Stimulated activated memory B cell treated with anti-CD40 and anti-IgM and Interleukin-4, amounts not matched to agents 10 μg/mL and 1 μg/mL and 100 μg/mL, for 72 hours (primary cell): ENCODE measurements at regions not wholly inside any gene's neighbourhood (a gene's known extent, or its start where the extent isn't known, plus 50 kb on each side); places are given as distances from the start of the nearest gene placed in this dataset.

Experiments
- ATAC-seq: fragments of 150-1000 bp; cut with Tn5 transposase; 2 replicates; pipeline ENCODE4 v1.10.0; 2021
- H3K27ac Mint-ChIP-seq: one replicate; pipeline ENCODE4 v1.8.0; 2022; ENCODE audit warnings: mild to moderate bottlenecking, mixed read lengths
- H3K27me3 Mint-ChIP-seq: one replicate; pipeline ENCODE4 v1.8.0; 2022; ENCODE audit warnings: mixed read lengths
- H3K36me3 Mint-ChIP-seq: one replicate; pipeline ENCODE4 v1.8.0; 2022; ENCODE audit warnings: mixed read lengths
- H3K4me1 Mint-ChIP-seq: one replicate; pipeline ENCODE4 v1.8.0; 2022; ENCODE audit warnings: mixed read lengths
- H3K4me3 Mint-ChIP-seq: one replicate; pipeline ENCODE4 v1.8.0; 2022; ENCODE audit warnings: mild to moderate bottlenecking, moderate library complexity, mixed read lengths
- H3K9me3 Mint-ChIP-seq: one replicate; pipeline ENCODE4 v1.8.0; 2022; ENCODE audit warnings: mixed read lengths

DNA sequence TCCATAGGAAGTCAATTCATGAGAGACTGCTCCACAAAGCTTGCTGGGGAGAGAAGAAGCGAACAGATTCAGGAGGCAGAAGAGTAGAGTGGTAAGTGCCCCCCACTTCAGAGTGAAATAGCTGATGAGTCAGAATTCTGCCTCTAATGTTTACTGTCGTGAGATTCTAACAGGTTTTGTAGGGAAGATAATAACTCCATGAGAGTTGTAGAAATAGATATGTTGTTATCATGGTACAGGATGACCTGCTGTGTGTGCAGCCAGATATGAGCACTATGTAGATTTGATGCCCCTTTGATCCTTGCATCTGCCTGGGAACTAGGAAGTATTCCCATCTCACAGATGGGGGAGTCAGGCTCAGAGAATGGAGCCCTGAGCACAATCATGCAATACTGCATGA, 502.4 kb upstream of the CDH11 start:
- no peak for ATAC-seq
- H3K4me3 Mint-ChIP-seq = no peak overlapping the region
- H3K9me3 Mint-ChIP-seq = peaks cover 6% of the 10 kb centered on the region
- H3K27ac Mint-ChIP-seq = no peak overlapping the region
- no peaks in the 10 kb centered on the region for H3K36me3 Mint-ChIP-seq
- H3K4me1 Mint-ChIP-seq = no peaks in the 10 kb centered on the region
- no peaks in the 10 kb centered on the region for H3K27me3 Mint-ChIP-seq

DNA sequence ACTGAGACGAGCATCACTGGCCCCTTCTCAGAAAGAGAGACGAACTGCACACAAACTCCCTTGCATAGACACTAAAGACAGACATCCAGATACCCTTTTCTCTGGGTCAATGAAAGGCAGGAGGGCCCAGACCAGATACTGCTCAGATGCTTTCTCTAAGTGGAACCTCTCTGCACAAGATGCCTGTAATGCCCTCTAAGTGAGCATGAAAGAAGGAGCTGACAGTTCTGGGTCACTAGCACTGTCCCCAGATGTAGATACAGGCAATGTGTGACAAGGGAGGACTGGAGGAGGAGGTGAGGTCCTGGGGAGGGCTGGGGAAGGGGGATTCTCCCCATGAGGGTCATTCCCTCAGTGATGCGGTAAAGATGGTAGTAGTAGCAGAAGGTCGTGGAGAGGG, 501.0 kb upstream of the CDH11 start:
- H3K9me3 Mint-ChIP-seq = peaks cover 3% of the 10 kb centered on the region
- H3K27ac Mint-ChIP-seq = no peak overlapping the region
- H3K4me3 Mint-ChIP-seq = no peak overlapping the region
- H3K4me1 Mint-ChIP-seq = no peaks in the 10 kb centered on the region
- ATAC-seq = no peak
- no peaks in the 10 kb centered on the region for H3K27me3 Mint-ChIP-seq
- H3K36me3 Mint-ChIP-seq = no peaks in the 10 kb centered on the region

DNA sequence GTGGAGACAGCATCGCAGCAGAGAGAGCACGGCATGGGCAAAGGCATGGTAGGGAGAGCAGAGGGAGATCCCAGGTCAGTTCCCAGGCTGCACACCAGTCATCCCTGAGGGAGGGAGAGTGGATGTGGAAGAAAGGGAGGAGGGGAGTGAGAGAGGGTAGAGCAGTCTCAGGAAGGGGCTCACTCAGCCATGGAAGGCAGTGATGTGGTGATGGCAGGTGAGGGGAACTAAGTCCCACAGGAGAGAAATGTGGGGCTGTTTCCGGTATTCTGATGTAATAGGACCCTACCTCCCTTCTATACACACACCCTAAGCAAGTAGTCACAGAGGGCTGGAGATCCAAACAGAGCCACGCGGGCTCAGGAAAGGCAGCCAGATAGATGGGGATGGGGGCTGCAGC, 500.3 kb upstream of the CDH11 start:
- Mint-ChIP-seq H3K27me3 (no peaks in the 10 kb centered on the region), H3K36me3 (no peaks in the 10 kb centered on the region), H3K9me3 (peaks cover 3% of the 10 kb centered on the region), H3K4me3 (no peak overlapping the region), H3K4me1 (no peaks in the 10 kb centered on the region), H3K27ac (no peak overlapping the region)
- no peak for ATAC-seq

DNA sequence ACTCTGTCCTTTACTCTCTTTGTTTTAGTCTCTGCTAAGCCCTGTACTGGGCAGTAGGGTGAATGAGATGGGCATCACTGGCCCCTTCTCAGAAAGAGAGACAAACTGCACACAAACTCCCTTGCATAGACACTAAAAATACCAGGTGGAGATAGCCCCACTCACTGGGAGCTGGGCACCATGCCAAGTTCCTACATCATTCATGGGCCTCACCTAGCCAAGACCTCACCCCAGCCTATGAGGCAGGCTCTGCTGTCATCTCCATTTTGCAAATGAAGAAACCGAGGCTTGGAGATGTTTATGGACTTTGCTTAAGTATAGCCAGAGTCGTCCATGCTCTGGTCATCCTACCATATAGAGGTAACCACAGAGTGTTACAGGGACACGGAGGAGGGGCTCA, 499.8 kb upstream of the CDH11 start:
- Mint-ChIP-seq H3K9me3 (peaks cover 3% of the 10 kb centered on the region), H3K4me3 (no peak overlapping the region)
- ATAC-seq = no peak

DNA sequence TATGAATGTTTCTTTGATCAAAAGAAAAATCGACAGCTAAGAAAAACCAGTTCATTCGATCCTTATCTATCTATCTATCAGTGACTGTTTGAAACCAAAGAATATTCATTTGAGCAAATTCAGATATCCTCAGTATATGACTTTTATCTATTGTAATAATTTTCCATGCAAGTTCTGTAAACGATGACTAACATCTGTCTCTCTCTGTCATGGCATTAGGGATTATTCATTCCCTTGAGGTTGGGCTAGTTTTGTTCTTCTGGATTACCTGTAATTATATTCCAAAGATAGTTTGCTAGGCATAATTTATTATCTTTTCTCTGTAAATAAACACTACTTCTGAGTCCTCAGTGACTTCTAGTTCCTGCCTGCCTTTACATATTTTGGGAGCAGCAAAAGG, 497.7 kb upstream of the CDH11 start:
- no peaks in the 10 kb centered on the region for H3K4me1 Mint-ChIP-seq
- H3K9me3 Mint-ChIP-seq = peaks cover 6% of the 10 kb centered on the region
- H3K4me3 Mint-ChIP-seq = no peak overlapping the region
- no peak for ATAC-seq
- no peaks in the 10 kb centered on the region for H3K36me3 Mint-ChIP-seq
- H3K27ac Mint-ChIP-seq = no peak overlapping the region
- H3K27me3 Mint-ChIP-seq = no peaks in the 10 kb centered on the region

More for the DNA sequence above, 499.8 kb upstream of the CDH11 start:
- Mint-ChIP-seq H3K27me3 (no peaks in the 10 kb centered on the region), H3K36me3 (no peaks in the 10 kb centered on the region), H3K27ac (no peak overlapping the region), H3K4me1 (no peaks in the 10 kb centered on the region)

DNA sequence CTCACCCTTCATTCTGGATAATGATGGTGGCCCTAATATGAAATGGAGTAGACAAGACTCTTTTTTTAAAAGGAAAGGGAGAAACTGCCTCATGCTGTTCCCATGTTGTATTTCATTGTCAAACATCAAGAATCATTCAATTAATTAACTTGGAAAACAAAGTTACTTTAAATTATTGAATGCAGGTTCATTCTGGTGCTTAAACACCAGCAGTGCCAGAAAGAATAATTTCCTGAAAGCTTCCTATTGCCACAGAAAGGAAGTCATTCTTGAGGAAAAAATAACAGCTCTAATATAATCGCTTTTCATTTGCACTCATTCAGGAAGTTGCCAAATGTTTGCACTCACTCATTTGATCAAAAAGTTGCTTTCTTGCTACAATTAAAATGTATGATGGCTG, 497.1 kb upstream of the CDH11 start:
- no peak for ATAC-seq
- no peaks in the 10 kb centered on the region for H3K4me1 Mint-ChIP-seq
- peaks cover 8% of the 10 kb centered on the region for H3K9me3 Mint-ChIP-seq
- no peaks in the 10 kb centered on the region for H3K36me3 Mint-ChIP-seq
- no peaks in the 10 kb centered on the region for H3K27me3 Mint-ChIP-seq
- H3K4me3 Mint-ChIP-seq = no peak overlapping the region
- no peak overlapping the region for H3K27ac Mint-ChIP-seq

DNA sequence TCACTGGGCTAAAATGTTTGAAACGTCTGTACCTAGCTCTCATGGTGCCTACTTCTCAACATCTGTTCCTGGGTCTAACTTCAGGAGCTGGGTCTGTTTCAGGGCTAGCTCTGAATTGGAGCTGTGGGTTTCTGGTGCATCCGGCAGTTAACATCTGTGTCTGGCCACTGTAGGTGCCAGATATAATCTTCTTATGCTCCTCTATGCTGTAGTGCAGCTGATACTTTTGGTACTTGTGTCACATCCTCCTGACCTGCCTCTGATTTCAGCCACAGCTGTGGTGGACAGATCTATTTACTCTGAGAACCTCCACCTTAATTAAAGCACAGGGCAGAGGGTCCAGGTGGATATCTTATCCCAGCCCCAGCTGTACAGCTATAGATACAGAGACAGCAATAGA, 496.5 kb upstream of the CDH11 start:
- Mint-ChIP-seq H3K27ac (no peak overlapping the region), H3K27me3 (no peaks in the 10 kb centered on the region), H3K4me3 (no peak overlapping the region), H3K9me3 (peaks cover 8% of the 10 kb centered on the region), H3K4me1 (no peaks in the 10 kb centered on the region), H3K36me3 (no peaks in the 10 kb centered on the region)
- no peak for ATAC-seq

DNA sequence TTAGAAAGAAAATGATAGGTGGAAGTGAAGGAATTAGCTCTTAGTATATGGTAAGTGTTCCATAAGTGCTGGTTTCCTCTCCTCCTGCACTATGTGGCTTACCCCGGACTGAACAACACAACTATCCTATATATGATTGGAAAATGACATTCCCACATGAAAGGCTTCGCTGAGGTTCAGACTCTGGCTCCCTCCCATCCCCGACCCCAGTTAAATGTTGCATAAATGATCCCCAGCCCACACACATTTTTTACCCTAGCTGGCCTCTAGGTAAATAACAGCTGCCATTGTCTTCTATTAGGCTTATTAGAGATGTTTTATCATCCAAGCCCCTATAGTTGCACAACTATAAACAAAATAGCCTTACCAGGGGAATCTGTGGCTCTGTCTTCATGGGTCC, 495.6 kb upstream of the CDH11 start:
- Mint-ChIP-seq H3K4me3 (no peak overlapping the region), H3K9me3 (peaks cover 8% of the 10 kb centered on the region), H3K27ac (no peak overlapping the region), H3K36me3 (no peaks in the 10 kb centered on the region), H3K4me1 (no peaks in the 10 kb centered on the region), H3K27me3 (no peaks in the 10 kb centered on the region)
- no peak for ATAC-seq

DNA sequence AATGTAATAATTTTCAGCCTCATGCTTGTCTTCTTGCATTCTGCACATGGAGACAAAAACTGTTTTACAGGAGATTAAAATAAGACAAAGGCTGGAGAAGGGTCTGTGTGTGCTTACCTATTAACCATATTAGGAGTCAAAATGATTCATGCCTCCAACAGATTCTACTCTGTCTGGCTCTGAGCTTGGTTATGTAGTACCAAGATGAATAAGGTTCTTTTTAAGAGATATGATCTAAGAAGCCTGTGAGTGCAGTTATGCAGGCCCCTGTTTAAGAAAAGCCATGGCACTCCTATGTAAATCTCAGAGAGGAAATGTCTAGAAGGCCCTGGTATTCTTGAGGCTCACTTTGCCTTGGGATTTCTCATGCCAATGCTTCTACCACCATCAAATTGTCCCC, 486.6 kb upstream of the CDH11 start:
- no peaks in the 10 kb centered on the region for H3K4me1 Mint-ChIP-seq
- no peak for ATAC-seq
- H3K27ac Mint-ChIP-seq = no peak overlapping the region

DNA sequence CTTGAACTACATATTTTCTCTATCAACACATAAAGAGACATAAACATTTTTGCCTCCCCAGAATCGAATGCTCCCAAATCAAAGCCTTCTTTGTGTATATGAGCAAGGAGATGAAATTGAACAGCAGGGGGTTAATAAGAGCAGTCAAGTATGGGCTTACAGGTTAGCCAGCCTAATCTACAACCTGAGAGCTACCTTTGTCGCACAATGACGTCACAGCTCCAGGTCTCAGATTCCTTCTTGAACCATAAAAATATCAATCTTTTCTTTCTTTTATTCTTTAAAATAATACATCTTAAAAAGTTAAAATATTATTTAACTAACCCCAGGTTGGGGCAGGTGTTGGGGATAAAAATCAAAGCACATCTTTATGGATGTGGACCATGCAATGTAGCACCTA, 482.9 kb upstream of the CDH11 start:
- Mint-ChIP-seq H3K27ac (no peak overlapping the region), H3K9me3 (peaks cover 15% of the 10 kb centered on the region), H3K36me3 (no peaks in the 10 kb centered on the region), H3K27me3 (no peaks in the 10 kb centered on the region), H3K4me1 (no peaks in the 10 kb centered on the region), H3K4me3 (no peak overlapping the region)
- no peak for ATAC-seq

More for the DNA sequence above, 486.6 kb upstream of the CDH11 start:
- Mint-ChIP-seq H3K36me3 (no peaks in the 10 kb centered on the region), H3K27me3 (no peaks in the 10 kb centered on the region), H3K4me3 (no peak overlapping the region), H3K9me3 (peaks cover 4% of the 10 kb centered on the region)

DNA sequence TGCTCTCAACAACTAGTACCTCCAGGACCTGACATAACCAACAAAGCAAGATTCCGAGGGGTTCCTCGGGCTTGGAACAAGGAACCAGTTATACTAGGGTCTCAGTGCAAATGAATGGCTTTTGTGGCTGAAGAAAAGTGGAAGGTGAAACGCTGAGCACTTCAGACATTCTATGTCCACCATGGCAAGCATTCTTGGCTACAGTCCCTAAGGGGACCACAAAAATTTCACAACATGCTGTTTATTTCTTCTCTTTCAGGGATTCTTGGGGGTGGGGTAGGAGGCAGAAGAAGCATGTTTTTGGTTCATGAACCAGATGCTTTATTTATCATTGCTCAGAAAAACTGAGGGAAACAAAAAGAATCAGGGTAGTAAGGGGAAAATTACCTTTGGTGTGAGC, 479.9 kb upstream of the CDH11 start:
- no peak for ATAC-seq
- Mint-ChIP-seq H3K4me3 (no peak overlapping the region), H3K4me1 (no peaks in the 10 kb centered on the region), H3K27me3 (no peaks in the 10 kb centered on the region), H3K36me3 (no peaks in the 10 kb centered on the region), H3K9me3 (peaks cover 10% of the 10 kb centered on the region), H3K27ac (no peak overlapping the region)

DNA sequence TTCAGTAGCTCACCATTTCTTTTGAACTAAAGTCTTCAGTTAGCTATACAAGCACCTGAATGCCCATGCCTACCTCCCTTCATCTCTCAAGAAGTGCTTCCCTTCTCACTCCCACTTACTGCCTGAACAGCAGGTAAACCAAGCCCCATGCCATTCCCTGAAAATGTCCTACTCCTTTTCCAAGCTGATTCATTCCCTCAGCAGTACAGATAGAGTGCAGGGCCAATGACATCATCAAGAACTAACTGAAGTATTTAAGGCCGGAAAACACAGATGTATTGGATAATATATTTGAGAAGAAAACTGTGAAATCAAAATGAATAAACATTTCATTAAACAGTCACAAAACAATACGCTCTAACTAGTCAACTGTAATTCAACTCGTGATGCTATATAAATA, 478.8 kb upstream of the CDH11 start:
- no peak for ATAC-seq
- no peaks in the 10 kb centered on the region for H3K36me3 Mint-ChIP-seq
- no peaks in the 10 kb centered on the region for H3K27me3 Mint-ChIP-seq
- peaks cover 17% of the 10 kb centered on the region for H3K9me3 Mint-ChIP-seq
- H3K4me1 Mint-ChIP-seq = no peaks in the 10 kb centered on the region
- no peak overlapping the region for H3K4me3 Mint-ChIP-seq
- no peak overlapping the region for H3K27ac Mint-ChIP-seq

DNA sequence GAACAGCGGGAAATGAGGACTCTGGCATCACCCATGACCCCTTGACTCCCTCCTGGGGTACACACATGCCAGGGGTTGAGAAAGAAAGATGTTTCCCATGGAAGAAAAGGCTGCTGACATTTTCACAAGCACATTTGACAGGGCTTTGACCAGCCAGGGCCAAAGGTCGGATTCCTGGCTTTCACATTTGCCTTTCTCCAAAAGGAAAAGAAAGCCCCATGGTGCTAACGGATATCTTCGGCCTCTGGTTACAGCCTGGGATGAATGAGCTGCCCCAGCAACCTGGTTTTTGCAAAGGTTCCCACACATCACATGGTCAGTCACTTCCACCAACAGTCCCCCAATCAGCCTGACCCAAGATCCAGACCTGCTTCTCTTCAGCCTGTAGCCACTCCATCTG, 478.2 kb upstream of the CDH11 start:
- no peaks in the 10 kb centered on the region for H3K36me3 Mint-ChIP-seq
- no peak overlapping the region for H3K4me3 Mint-ChIP-seq
- no peaks in the 10 kb centered on the region for H3K27me3 Mint-ChIP-seq
- no peak for ATAC-seq
- H3K9me3 Mint-ChIP-seq = peaks cover 19% of the 10 kb centered on the region
- no peaks in the 10 kb centered on the region for H3K4me1 Mint-ChIP-seq
- H3K27ac Mint-ChIP-seq = no peak overlapping the region

DNA sequence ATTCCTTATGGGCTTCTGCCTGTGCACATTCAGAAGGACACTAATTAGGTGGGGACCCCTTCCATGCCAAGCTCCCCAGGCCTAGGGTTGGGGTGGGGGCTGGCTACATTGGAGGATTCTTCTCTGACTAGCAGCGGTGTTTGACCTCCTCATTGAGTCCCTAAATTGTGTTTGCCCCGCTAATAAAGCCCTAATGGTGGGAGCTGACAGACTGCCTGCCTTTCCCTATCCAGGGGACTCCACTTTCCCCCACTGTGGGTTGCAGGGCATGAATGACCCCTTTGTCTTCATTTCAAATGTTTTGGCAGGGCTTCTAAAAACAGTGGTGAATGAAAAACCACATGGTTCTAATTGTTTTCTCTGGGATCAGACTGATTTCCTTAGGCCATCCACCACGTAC, 476.8 kb upstream of the CDH11 start:
- Mint-ChIP-seq H3K27ac (no peak overlapping the region), H3K36me3 (no peaks in the 10 kb centered on the region), H3K4me3 (no peak overlapping the region), H3K9me3 (peaks cover 19% of the 10 kb centered on the region), H3K27me3 (no peaks in the 10 kb centered on the region), H3K4me1 (no peaks in the 10 kb centered on the region)
- no peak for ATAC-seq

DNA sequence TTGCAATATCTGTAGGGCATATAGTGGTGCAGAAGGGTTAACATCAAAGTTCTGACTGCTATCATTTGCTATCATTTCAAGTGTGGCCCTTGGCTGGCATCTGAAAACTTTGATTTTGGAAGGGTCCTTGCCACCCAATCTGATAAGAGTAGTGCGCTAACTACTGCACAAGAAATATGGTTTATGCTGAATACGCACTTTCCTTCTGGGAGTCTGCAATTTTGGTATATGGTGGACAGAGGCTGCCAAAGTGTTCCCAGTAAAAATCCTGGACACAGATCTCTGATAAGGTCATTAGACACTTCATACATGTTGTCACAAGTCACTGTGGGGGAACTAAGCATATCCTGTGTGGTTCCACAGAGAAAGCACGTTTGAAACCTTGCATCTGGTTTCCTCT, 461.6 kb upstream of the CDH11 start:
- H3K27me3 Mint-ChIP-seq = no peaks in the 10 kb centered on the region
- no peaks in the 10 kb centered on the region for H3K4me1 Mint-ChIP-seq
- no peaks in the 10 kb centered on the region for H3K36me3 Mint-ChIP-seq
- ATAC-seq = no peak
- no peaks in the 10 kb centered on the region for H3K9me3 Mint-ChIP-seq
- no peak overlapping the region for H3K27ac Mint-ChIP-seq
- no peak overlapping the region for H3K4me3 Mint-ChIP-seq

DNA sequence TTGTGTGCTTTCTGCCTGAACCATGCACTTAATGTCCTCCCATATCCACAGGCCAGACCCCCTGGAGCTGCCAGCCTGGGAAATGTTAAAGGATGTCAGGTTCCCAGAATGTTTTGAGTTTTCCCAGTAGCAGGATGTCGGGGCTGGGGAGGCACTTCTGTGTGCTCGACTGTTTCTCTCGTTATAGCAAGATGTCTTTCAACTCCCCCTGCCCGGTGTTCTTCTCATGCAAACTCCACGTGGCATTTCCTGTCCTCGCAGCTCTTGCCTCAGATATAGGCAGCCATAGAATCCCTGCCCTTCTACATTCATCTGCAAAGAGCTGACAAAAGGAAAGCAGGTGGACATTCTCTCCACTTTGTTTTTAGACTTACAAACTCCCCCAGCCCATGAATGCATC, 457.2 kb upstream of the CDH11 start:
- H3K9me3 Mint-ChIP-seq = peaks cover 7% of the 10 kb centered on the region
- no peak for ATAC-seq
- no peak overlapping the region for H3K4me3 Mint-ChIP-seq
- no peaks in the 10 kb centered on the region for H3K27me3 Mint-ChIP-seq
- H3K27ac Mint-ChIP-seq = no peak overlapping the region
- H3K4me1 Mint-ChIP-seq = no peaks in the 10 kb centered on the region
- no peaks in the 10 kb centered on the region for H3K36me3 Mint-ChIP-seq

DNA sequence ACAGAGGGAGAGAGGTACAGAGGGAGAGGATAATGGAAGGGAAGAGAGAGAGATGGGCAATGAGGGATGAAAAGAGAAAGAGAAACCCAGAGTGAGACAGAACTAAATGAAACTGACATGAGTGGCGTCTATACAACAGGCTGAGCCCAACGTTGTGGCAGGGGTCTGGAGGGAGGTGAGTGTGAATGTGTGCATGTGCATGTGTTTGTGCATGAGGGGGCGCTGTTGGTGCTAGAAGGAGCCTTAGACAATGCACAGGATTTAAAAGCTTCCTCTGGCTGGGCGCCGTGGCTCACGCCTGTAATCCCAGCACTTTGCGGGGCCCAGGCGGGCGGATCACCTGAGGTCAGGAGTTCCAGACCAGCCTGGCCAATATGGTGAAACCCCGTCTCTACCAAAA, 454.8 kb upstream of the CDH11 start:
- H3K9me3 Mint-ChIP-seq = peaks cover 7% of the 10 kb centered on the region
- H3K4me3 Mint-ChIP-seq = no peak overlapping the region
- ATAC-seq = no peak

More for the DNA sequence above, 454.8 kb upstream of the CDH11 start:
- H3K27me3 Mint-ChIP-seq = no peaks in the 10 kb centered on the region
- H3K27ac Mint-ChIP-seq = no peak overlapping the region
- no peaks in the 10 kb centered on the region for H3K4me1 Mint-ChIP-seq
- no peaks in the 10 kb centered on the region for H3K36me3 Mint-ChIP-seq
